ENCODE measurements at regions not wholly inside any gene's neighbourhood (a gene's known extent, or its start where the extent isn't known, plus 50 kb on each side); places are given as distances from the start of the nearest gene placed in this dataset.

DNA sequence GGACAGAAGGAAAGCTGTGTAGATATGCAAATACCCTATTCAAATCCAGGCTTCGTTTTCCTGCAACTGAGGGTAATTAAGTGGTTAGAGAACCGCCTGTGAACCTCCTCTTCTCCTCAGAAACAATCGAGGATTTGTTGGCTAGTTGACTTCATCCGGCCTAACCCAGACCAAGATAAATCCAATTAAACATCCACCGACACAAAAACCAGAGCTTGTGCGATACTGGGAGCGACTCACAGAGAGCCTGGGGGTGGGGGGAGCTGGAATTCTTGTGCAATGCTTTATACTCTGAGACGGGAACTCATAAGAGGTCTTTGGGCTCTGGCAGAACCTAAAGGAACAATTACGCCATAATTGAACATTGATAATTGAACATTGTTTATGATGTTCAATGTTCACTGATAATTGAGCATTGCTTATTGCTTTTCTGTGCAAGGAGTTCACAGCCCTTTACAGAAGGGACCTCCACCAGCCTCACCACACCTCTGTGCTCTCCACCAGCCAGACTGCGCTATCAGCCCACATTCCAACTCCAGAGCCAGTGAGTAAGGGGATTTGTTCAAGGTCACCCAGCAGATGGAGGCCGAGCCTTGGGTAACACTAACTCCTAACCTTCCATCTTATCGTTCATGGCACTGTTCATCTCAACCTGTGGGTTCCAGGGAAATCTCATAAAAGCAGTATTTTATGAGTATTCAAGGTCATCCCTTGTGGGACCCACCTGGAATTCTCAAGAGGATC, 429.6 kb upstream of the JARID2 start:
- Histone ChIP-seq H2AFZ (ENCODE audit: low read depth, low read length) (no peak overlapping the region), H3K4me3 (ENCODE audit: insufficient read depth, low read depth, low read length) (no peak overlapping the region)
- H3K36me3 Mint-ChIP-seq (ENCODE audit: low read depth, unreplicated experiment), result peaks cover 2% of the 10 kb centered on the region

DNA sequence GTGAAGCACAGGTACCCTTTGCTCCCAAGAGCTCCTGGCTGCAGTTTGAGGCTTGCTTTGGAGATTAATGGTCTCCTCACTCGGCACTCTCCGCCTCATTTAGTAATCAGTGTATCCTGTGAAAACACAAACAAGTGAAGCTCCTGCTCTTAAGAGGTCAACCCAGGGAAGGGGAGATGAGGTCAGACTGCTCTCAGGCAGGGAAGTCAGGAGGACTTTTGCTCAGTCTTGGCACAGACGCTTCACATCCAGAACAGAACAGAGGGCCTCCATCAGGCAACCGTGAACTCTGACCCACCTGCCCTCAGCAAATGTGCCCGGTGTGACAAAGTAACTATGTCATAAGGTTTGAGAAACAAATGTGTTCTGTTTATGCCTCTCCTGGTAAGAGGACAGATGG, 428.8 kb upstream of the JARID2 start:
- Mint-ChIP-seq H3K27ac (ENCODE audit: unreplicated experiment) (no peak overlapping the region), H3K36me3 (ENCODE audit: low read depth, unreplicated experiment) (peaks cover 2% of the 10 kb centered on the region), H3K4me1 (ENCODE audit: low read depth, unreplicated experiment) (peaks cover 5% of the 10 kb centered on the region), H3K27me3 (ENCODE audit: low read depth, unreplicated experiment) (peaks cover 12% of the 10 kb centered on the region), H3K9me3 (ENCODE audit: unreplicated experiment) (peaks cover 10% of the 10 kb centered on the region), H3K4me3 (ENCODE audit: unreplicated experiment) (no peak overlapping the region)
- no peaks in the 10 kb centered on the region for H4K20me1 ChIP-seq (ENCODE audit: insufficient read depth, low read length)
- no peak overlapping the region for H3K4me2 ChIP-seq (ENCODE audit: low read length)
- H3K27me3 ChIP-seq (ENCODE audit: insufficient read depth, low read length), result no peaks in the 10 kb centered on the region
- no peaks in the 10 kb centered on the region for H3K36me3 ChIP-seq (ENCODE audit: insufficient read depth, low read length)
- DNase-seq (ENCODE audit: low read depth), result no peak
- TF ChIP-seq, protein P1, sequence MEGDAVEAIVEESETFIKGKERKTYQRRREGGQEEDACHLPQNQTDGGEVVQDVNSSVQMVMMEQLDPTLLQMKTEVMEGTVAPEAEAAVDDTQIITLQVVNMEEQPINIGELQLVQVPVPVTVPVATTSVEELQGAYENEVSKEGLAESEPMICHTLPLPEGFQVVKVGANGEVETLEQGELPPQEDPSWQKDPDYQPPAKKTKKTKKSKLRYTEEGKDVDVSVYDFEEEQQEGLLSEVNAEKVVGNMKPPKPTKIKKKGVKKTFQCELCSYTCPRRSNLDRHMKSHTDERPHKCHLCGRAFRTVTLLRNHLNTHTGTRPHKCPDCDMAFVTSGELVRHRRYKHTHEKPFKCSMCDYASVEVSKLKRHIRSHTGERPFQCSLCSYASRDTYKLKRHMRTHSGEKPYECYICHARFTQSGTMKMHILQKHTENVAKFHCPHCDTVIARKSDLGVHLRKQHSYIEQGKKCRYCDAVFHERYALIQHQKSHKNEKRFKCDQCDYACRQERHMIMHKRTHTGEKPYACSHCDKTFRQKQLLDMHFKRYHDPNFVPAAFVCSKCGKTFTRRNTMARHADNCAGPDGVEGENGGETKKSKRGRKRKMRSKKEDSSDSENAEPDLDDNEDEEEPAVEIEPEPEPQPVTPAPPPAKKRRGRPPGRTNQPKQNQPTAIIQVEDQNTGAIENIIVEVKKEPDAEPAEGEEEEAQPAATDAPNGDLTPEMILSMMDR (IDR thresholded peaks at IDR 0.05; ENCODE audit: insufficient read depth, low read depth, low read length), result no peak
- no peak for TF ChIP-seq EZH2 (IDR thresholded peaks at IDR 0.05; ENCODE audit: insufficient read depth, low read length)
- no peaks in the 10 kb centered on the region for H3K79me2 ChIP-seq (ENCODE audit: insufficient read depth, low read length)
- H3K27ac ChIP-seq (ENCODE audit: low read depth, low read length), result no peak overlapping the region
- FAIRE-seq, result no peak
- no peak overlapping the region for H3K9ac ChIP-seq (ENCODE audit: low read length)
- H3K9me3 ChIP-seq (ENCODE audit: insufficient read depth, low read depth, low read length), result no peaks in the 10 kb centered on the region
- H3K4me1 ChIP-seq (ENCODE audit: insufficient read depth, low read length), result no peaks in the 10 kb centered on the region
- H2AFZ ChIP-seq (ENCODE audit: low read depth, low read length), result no peak overlapping the region
- no peak overlapping the region for H3K4me3 ChIP-seq (ENCODE audit: insufficient read depth, low read depth, low read length)

More for the DNA sequence above, 429.6 kb upstream of the JARID2 start:
- no peak overlapping the region for H3K27ac ChIP-seq (ENCODE audit: low read depth, low read length)
- no peaks in the 10 kb centered on the region for H3K36me3 ChIP-seq (ENCODE audit: insufficient read depth, low read length)
- H3K27me3 ChIP-seq (ENCODE audit: insufficient read depth, low read length), result no peaks in the 10 kb centered on the region
- H3K9ac ChIP-seq (ENCODE audit: low read length), result no peak overlapping the region
- DNase-seq (ENCODE audit: low read depth), result peak; percentile 52
- Mint-ChIP-seq H3K9me3 (ENCODE audit: unreplicated experiment) (peaks cover 10% of the 10 kb centered on the region), H3K4me3 (ENCODE audit: unreplicated experiment) (no peak overlapping the region), H3K4me1 (ENCODE audit: low read depth, unreplicated experiment) (peaks cover 9% of the 10 kb centered on the region), H3K27ac (ENCODE audit: unreplicated experiment) (peak overlapping the region; percentile 41), H3K27me3 (ENCODE audit: low read depth, unreplicated experiment) (peaks cover 12% of the 10 kb centered on the region)
- no peak for FAIRE-seq
- H3K9me3 ChIP-seq (ENCODE audit: insufficient read depth, low read depth, low read length), result no peaks in the 10 kb centered on the region
- TF ChIP-seq, protein P1 (IDR thresholded peaks at IDR 0.05; ENCODE audit: insufficient read depth, low read depth, low read length), result no peak
- no peak for TF ChIP-seq EZH2 (IDR thresholded peaks at IDR 0.05; ENCODE audit: insufficient read depth, low read length)
- H3K4me2 ChIP-seq (ENCODE audit: low read length), result no peak overlapping the region
- H3K79me2 ChIP-seq (ENCODE audit: insufficient read depth, low read length), result no peaks in the 10 kb centered on the region
- no peaks in the 10 kb centered on the region for H4K20me1 ChIP-seq (ENCODE audit: insufficient read depth, low read length)
- no peaks in the 10 kb centered on the region for H3K4me1 ChIP-seq (ENCODE audit: insufficient read depth, low read length)

DNA sequence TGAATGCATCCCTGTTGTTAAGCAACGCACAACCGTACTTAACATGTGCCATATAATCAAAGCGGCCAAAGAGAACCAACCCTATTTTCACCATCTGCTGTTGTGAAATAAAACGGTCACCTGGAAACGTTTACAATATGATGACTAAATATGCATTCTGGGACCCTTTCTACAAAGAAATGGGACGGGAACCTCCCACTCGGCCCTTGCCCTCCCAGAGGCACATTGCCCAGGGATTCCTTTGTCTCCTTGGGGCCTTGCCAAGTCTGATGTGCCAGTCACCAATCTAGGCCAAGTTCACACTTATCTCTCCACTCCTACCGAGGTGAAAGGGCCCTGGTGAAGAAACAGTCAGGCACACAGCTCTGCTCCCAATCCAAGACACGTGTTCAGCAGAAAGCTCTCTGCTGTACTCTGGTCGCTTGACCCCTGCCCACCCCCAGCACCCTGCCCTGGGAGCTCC, 427.4 kb upstream of the JARID2 start:
- Mint-ChIP-seq H3K4me3 (ENCODE audit: unreplicated experiment) (no peak overlapping the region), H3K27ac (ENCODE audit: unreplicated experiment) (no peak overlapping the region), H3K36me3 (ENCODE audit: low read depth, unreplicated experiment) (peaks cover 2% of the 10 kb centered on the region), H3K4me1 (ENCODE audit: low read depth, unreplicated experiment) (peaks cover 4% of the 10 kb centered on the region), H3K9me3 (ENCODE audit: unreplicated experiment) (peaks cover 10% of the 10 kb centered on the region), H3K27me3 (ENCODE audit: low read depth, unreplicated experiment) (peaks cover 12% of the 10 kb centered on the region)
- no peak overlapping the region for H3K4me2 ChIP-seq (ENCODE audit: low read length)
- no peak for DNase-seq (ENCODE audit: low read depth)
- no peaks in the 10 kb centered on the region for H3K79me2 ChIP-seq (ENCODE audit: insufficient read depth, low read length)
- H3K36me3 ChIP-seq (ENCODE audit: insufficient read depth, low read length), result no peaks in the 10 kb centered on the region
- no peak overlapping the region for H3K9ac ChIP-seq (ENCODE audit: low read length)
- no peaks in the 10 kb centered on the region for H3K27me3 ChIP-seq (ENCODE audit: insufficient read depth, low read length)
- FAIRE-seq, result no peak
- H3K27ac ChIP-seq (ENCODE audit: low read depth, low read length), result no peak overlapping the region
- no peaks in the 10 kb centered on the region for H4K20me1 ChIP-seq (ENCODE audit: insufficient read depth, low read length)
- TF ChIP-seq, protein P1 (IDR thresholded peaks at IDR 0.05; ENCODE audit: insufficient read depth, low read depth, low read length), result no peak
- no peak for TF ChIP-seq EZH2 (IDR thresholded peaks at IDR 0.05; ENCODE audit: insufficient read depth, low read length)
- H2AFZ ChIP-seq (ENCODE audit: low read depth, low read length), result no peak overlapping the region
- no peaks in the 10 kb centered on the region for H3K9me3 ChIP-seq (ENCODE audit: insufficient read depth, low read depth, low read length)
- no peaks in the 10 kb centered on the region for H3K4me1 ChIP-seq (ENCODE audit: insufficient read depth, low read length)
- H3K4me3 ChIP-seq (ENCODE audit: insufficient read depth, low read depth, low read length), result no peak overlapping the region
